Neural cell (in vitro differentiated cells): ENCODE measurements at regions not wholly inside any gene's neighbourhood (a gene's known extent, or its start where the extent isn't known, plus 50 kb on each side); places are given as distances from the start of the nearest gene placed in this dataset.

Experiments
- EP300 ChIP-seq: fragments of 450-650 bp; conservative IDR thresholded peaks from 2 replicates; pipeline ENCODE4 v1.6.1; 2014; ENCODE audit warnings: antibody characterized with exemption, mild to moderate bottlenecking, moderate library complexity; ENCODE audit not compliant: poor library complexity, severe bottlenecking
- MXI1 ChIP-seq: fragments of 450-650 bp; conservative IDR thresholded peaks from 2 replicates; pipeline ENCODE4 v1.6.1; 2014; ENCODE audit warnings: antibody characterized with exemption, mild to moderate bottlenecking; ENCODE audit not compliant: poor library complexity, severe bottlenecking
- REST ChIP-seq: IDR thresholded peaks from 2 replicates; pipeline ENCODE4 v1.6.1; 2012; ENCODE audit warnings: borderline replicate concordance
- TF ChIP-seq, protein P1 (sequence below): fragments of 450-650 bp; IDR thresholded peaks from 2 replicates; pipeline ENCODE4 v1.5.1; 2014; ENCODE audit warnings: antibody characterized with exemption, mild to moderate bottlenecking, moderate library complexity; ENCODE audit not compliant: poor library complexity, severe bottlenecking

DNA sequence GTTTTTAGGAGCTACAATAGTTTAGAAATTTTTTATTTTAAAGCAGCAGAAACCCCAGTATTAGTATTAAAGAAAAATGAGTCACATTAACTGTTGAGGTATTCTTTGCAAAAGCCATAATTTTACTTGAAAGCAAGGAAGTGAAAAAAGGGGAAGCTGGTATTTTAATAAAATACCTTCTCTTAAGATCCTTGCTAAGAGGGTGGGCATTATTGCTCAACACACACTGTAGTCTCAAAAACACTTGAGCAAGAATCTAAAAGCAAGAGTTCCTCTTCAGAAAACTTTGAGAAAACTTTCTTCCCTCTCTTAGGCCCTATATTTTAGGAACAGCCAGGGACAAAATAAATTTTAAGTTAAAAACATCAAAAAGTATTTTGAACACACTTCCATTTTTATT is 259.4 kb upstream of the DIAPH2 start:
- no peak for TF ChIP-seq REST
- TF ChIP-seq, protein P1, sequence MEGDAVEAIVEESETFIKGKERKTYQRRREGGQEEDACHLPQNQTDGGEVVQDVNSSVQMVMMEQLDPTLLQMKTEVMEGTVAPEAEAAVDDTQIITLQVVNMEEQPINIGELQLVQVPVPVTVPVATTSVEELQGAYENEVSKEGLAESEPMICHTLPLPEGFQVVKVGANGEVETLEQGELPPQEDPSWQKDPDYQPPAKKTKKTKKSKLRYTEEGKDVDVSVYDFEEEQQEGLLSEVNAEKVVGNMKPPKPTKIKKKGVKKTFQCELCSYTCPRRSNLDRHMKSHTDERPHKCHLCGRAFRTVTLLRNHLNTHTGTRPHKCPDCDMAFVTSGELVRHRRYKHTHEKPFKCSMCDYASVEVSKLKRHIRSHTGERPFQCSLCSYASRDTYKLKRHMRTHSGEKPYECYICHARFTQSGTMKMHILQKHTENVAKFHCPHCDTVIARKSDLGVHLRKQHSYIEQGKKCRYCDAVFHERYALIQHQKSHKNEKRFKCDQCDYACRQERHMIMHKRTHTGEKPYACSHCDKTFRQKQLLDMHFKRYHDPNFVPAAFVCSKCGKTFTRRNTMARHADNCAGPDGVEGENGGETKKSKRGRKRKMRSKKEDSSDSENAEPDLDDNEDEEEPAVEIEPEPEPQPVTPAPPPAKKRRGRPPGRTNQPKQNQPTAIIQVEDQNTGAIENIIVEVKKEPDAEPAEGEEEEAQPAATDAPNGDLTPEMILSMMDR = no peak
- no peak for TF ChIP-seq MXI1
- TF ChIP-seq EP300 = no peak
